ENCODE measurements at regions not wholly inside any gene's neighbourhood (a gene's known extent, or its start where the extent isn't known, plus 50 kb on each side); places are given as distances from the start of the nearest gene placed in this dataset.

- DNase-seq (ENCODE audit: low spot score): no peak
- 86% methylated on average over 1 of the region's 1 CpG for WGBS (ENCODE audit: low lambda C conversion rate, missing lambda C conversion rate)
- Histone ChIP-seq H3K9me3 (ENCODE audit: low read depth) (no peaks in the 10 kb centered on the region), H3K4me1 (ENCODE audit: insufficient read depth) (peaks cover 4% of the 10 kb centered on the region), H4K20me1 (ENCODE audit: insufficient read depth, poor library complexity, severe bottlenecking) (no peaks in the 10 kb centered on the region), H3K27ac (no peak overlapping the region), H3K4me2 (no peak overlapping the region), H2AFZ (no peak overlapping the region), H3K27me3 (no peaks in the 10 kb centered on the region), H3K4me3 (no peak overlapping the region), H3K9me2 (replicated peaks; ENCODE audit: insufficient read depth) (no peaks in the 10 kb centered on the region), H3K36me3 (replicated peaks; ENCODE audit: insufficient read depth, low read depth) (no peaks in the 10 kb centered on the region), H3K79me2 (no peaks in the 10 kb centered on the region)
- TF ChIP-seq EZH2phosphoT487 (IDR thresholded peaks at IDR 0.05; ENCODE audit: low read depth, severe bottlenecking, unreplicated experiment) (no peak), EZH2 (IDR thresholded peaks at IDR 0.05; ENCODE audit: borderline replicate concordance) (no peak), CTCF (IDR thresholded peaks at IDR 0.05; ENCODE audit: poor library complexity) (no peak)
Measured at GRCh38 chr5:130335117-130335516, 430.9 kb downstream of the CHSY3 start.

- Histone ChIP-seq H2AFZ (no peak overlapping the region), H3K9me3 (ENCODE audit: low read depth) (no peaks in the 10 kb centered on the region), H3K27me3 (no peaks in the 10 kb centered on the region), H3K36me3 (replicated peaks; ENCODE audit: insufficient read depth, low read depth) (no peaks in the 10 kb centered on the region), H3K27ac (no peak overlapping the region), H3K4me2 (no peak overlapping the region), H3K9me2 (replicated peaks; ENCODE audit: insufficient read depth) (no peaks in the 10 kb centered on the region), H4K20me1 (ENCODE audit: insufficient read depth, poor library complexity, severe bottlenecking) (no peaks in the 10 kb centered on the region), H3K4me3 (no peak overlapping the region), H3K79me2 (no peaks in the 10 kb centered on the region), H3K4me1 (ENCODE audit: insufficient read depth) (peaks cover 4% of the 10 kb centered on the region)
- TF ChIP-seq CTCF (IDR thresholded peaks at IDR 0.05; ENCODE audit: poor library complexity) (no peak), EZH2 (IDR thresholded peaks at IDR 0.05; ENCODE audit: borderline replicate concordance) (no peak), EZH2phosphoT487 (IDR thresholded peaks at IDR 0.05; ENCODE audit: low read depth, severe bottlenecking, unreplicated experiment) (no peak)
- WGBS (ENCODE audit: low lambda C conversion rate, missing lambda C conversion rate): 94% methylated on average over 2 of the region's 2 CpGs
- DNase-seq (ENCODE audit: low spot score): no peak
Measured at GRCh38 chr5:130333089-130333488, 428.8 kb downstream of the CHSY3 start.

- no peaks in the 10 kb centered on the region for H3K36me3 ChIP-seq (replicated peaks; ENCODE audit: insufficient read depth, low read depth)
- H2AFZ ChIP-seq: no peak overlapping the region
- no peak for DNase-seq (ENCODE audit: low spot score)
- H3K79me2 ChIP-seq: no peaks in the 10 kb centered on the region
- no peaks in the 10 kb centered on the region for H4K20me1 ChIP-seq (ENCODE audit: insufficient read depth, poor library complexity, severe bottlenecking)
- H3K4me3 ChIP-seq: no peak overlapping the region
- no peaks in the 10 kb centered on the region for H3K9me2 ChIP-seq (replicated peaks; ENCODE audit: insufficient read depth)
- no peak overlapping the region for H3K27ac ChIP-seq
- no peaks in the 10 kb centered on the region for H3K27me3 ChIP-seq
- no peak overlapping the region for H3K4me2 ChIP-seq
- H3K9me3 ChIP-seq (ENCODE audit: low read depth): no peaks in the 10 kb centered on the region
- WGBS (ENCODE audit: low lambda C conversion rate, missing lambda C conversion rate): 96% methylated on average over 3 of the region's 3 CpGs
- H3K4me1 ChIP-seq (ENCODE audit: insufficient read depth): no peaks in the 10 kb centered on the region
- TF ChIP-seq EZH2 (IDR thresholded peaks at IDR 0.05; ENCODE audit: borderline replicate concordance) (no peak), CTCF (IDR thresholded peaks at IDR 0.05; ENCODE audit: poor library complexity) (no peak), EZH2phosphoT487 (IDR thresholded peaks at IDR 0.05; ENCODE audit: low read depth, severe bottlenecking, unreplicated experiment) (no peak)
Measured at GRCh38 chr5:130331332-130331731, 427.1 kb downstream of the CHSY3 start.

Measured in hepatocyte (in vitro differentiated cells).